Stimulated activated CD8-positive, alpha-beta memory T cell treated with anti-CD3 and anti-CD28 coated beads, Interleukin-4, amount 100 ng/mL, for 4 hours (primary cell): ENCODE measurements at regions not wholly inside any gene's neighbourhood (a gene's known extent, or its start where the extent isn't known, plus 50 kb on each side); places are given as distances from the start of the nearest gene placed in this dataset.

Experiments used
- DNase-seq, 2 donors: peaks; one replicate each; pipeline ENCODE4 v3.0.0-alpha.2; 2020; ENCODE audit warnings: low read depth in 2 of 2, low spot score in 1 of 2

GRCh38 chr4:108567831-108568230 is 52.5 kb upstream of the RPL34 start:
- DNase-seq, result no peak

- DNase-seq, result no peak
Measured at GRCh38 chr4:108561116-108561515, 59.3 kb upstream of the RPL34 start.

- no peak for DNase-seq
Measured at GRCh38 chr4:108560616-108561015, 59.8 kb upstream of the RPL34 start.

DNA sequence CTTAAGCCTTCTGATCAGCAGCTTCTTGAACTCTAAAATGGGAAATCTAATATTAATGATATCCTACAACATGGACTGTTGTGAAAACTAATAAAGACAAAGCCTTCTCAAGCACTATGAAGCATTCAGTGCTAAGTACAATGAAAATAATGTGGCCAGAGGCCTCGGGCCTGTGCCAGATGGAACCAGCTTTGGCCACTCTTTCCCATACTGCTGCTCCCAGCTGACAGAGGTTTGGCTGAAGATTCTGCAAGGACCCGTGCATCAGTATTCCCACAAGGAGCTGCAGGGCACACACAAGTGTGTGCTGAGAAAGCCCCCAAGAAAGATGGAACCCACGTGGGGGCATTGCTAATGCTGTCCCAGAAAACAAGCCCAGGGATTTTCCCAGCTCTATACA is 60.5 kb upstream of the RPL34 start:
- DNase-seq, result no peak

DNA sequence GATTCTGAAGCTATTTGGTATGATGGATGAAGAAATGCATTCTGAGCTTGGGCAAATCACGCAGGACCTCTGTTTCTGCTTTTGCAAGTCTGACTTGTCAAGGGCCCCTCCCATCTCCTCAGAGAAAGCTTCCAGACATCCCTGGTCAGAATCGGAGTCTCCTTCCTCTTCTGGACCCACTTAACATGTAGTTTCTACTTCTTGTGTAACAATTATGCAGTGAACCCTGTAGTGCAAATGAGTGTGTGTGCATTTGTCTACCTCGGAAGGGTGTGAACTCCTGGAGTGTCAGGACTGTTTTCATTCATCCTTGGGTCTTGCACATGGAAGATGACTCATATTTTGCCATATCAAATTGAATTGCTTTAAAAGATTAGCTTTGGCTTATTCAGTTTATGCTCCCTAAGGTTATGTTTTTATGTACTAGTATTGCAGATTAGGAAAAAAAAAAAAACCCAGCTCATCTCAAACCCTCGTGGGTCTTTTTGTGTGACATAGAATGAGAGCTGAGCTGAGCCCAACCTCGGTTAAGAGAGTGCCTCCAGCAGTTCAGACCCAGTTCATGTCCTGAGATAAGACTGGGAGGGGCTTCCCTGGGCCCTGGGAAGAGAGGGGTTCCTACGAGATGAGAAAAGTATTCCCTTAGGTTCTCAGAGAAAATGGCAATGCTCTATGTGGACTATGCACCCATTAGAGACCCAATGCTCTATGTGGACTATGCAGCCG is 61.1 kb upstream of the RPL34 start:
- DNase-seq, result no peak

- DNase-seq, result no peak
Measured at GRCh38 chr4:108556588-108557200, 63.7 kb upstream of the RPL34 start.

GRCh38 chr4:108556166-108556565 is 64.2 kb upstream of the RPL34 start:
- no peak for DNase-seq

- no peak for DNase-seq
Measured at GRCh38 chr4:108555701-108556100, 64.7 kb upstream of the RPL34 start.

GRCh38 chr4:108547682-108548081 is 72.7 kb upstream of the RPL34 start:
- DNase-seq, result no peak

DNA sequence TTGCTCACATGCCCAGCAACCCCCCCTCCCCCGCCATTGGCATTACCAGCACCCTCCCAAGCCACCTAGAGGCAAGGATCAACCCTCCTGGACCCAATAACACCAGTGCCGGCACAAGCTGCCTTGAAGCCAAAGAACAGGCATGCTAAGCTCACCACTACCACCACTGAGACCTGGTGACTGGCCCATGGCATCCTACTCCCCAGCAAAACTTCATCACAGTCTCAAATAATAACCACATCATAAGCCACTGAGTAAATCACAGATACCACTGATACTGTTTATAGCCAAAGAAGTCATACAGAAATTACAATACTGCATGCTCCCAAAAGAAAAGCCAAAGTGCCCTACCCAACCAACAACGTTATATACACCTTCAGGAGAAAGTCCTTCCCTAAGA is 73.6 kb upstream of the RPL34 start:
- DNase-seq, result no peak

DNA sequence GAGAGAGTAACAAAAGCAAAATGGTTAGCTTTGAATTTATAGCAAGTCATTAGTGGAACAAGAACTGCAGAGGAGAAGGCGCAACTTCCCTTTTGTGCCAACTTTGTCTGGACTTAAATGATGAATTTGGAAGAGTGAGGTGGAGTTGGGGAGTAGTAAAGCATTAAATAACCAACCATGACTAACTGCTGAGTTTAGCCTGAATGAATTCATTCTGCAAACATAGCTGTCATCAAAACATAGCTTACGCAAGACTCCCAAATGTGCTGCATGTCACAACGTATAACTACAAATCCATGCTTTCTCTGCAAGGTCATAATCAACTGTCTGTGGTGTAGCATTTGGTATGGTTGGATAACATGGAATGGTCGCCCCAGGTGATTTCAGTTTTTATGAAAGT is 75.9 kb upstream of the RPL34 start:
- no peak for DNase-seq

DNA sequence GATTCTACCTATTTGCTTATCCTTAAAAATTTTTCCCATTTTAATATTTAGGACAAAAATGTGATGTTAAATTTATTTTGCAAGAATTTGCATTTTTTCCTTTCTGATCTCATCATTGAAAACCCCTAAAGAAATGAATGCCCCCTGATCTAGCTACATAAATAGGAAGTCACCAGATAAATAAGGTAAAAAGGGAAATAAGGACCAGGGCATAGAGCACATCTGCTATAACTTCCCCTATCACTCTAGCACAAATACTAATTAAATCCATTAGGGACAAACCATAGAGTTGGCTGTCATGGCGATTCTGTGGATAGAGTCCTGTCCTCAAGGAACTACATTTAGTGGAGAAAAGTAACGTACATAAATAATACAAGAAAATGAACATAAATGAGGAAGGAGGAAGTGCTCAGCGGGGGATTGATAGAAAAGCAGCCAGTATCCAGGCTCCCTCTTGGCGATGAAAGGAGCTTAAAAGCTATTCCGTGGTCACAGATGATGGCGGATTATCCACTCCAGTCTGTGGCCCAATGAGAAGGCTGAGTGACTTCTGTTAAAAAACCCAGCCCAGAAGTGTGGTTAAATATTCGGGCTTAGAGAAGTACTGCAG is 76.9 kb upstream of the RPL34 start:
- no peak for DNase-seq

DNA sequence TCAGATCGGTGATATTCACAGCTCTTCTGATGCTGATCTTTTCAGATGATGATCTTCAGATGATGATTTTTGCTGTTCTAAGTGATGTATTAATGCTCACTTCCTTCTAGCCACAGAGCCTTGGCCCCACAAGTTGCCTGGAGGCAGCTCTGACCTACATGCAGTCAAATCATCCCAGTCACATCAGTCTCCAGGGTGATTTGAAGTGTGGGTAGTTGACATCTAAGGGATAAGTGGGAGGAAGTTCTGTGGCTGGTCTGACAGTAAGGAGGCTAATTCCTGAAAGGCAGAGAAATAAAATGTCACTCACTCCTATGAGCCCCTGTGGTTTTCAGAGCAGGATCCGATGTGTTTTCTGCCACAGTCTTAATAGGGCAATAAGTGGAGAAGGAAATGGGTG is 79.8 kb upstream of the RPL34 start:
- no peak for DNase-seq

- no peak for DNase-seq
Measured at GRCh38 chr4:108536577-108536976, 83.8 kb upstream of the RPL34 start.

- no peak for DNase-seq
Measured at GRCh38 chr4:108535757-108536156, 84.6 kb upstream of the RPL34 start.

GRCh38 chr4:108533876-108534275 is 86.5 kb upstream of the RPL34 start:
- no peak for DNase-seq

- no peak for DNase-seq
Measured at GRCh38 chr4:108533245-108533844, 87.0 kb upstream of the RPL34 start.

GRCh38 chr4:108532738-108533137 is 87.6 kb upstream of the RPL34 start:
- DNase-seq, result no peak

GRCh38 chr4:108532187-108532586 is 88.2 kb upstream of the RPL34 start:
- no peak for DNase-seq

DNA sequence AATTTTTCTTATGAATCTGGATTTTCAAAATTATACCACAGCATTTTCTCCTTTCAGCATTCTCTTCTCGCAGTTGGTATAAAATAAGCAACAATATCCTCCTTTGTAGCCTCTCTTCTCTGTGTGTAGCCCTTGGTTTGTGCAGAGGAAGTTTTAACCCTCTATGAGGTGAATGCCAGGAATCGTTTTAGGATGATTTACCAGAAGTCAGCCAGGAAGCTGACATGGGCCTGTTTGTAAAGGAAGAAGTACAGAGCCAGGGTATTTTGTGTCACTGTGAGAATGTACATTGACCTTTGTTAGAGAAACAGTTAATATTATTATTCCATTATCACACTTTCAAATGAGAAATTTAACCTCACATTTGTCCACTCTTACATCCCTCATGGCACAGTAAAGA is 88.9 kb upstream of the RPL34 start:
- no peak for DNase-seq

GRCh38 chr4:108529984-108530905 is 90.1 kb upstream of the RPL34 start:
- DNase-seq, result no peak
